GM12878 (cell line): ENCODE measurements at regions not wholly inside any gene's neighbourhood (a gene's known extent, or its start where the extent isn't known, plus 50 kb on each side); places are given as distances from the start of the nearest gene placed in this dataset.

ENCODE experiments used
- ATAC-seq: fragments of 200-7000 bp; cut with Tn5 transposase; 3 replicates; pipeline ENCODE4 v1.9.1; 2020; ENCODE audit warnings: mild to moderate bottlenecking, moderate library complexity
- BruUV-seq: library from RNA; stranded (reverse); fragments of 400-500 nt; replicated peaks from 2 replicates; lab custom pipeline; 2021; lab: Mats Ljungman, UMichigan
- CTCF ChIA-PET: fragments of 300-600 bp; sonication (Branson Sonifier 250); formaldehyde crosslinking; extraction: SDS; loops from one replicate; lab custom pipeline; 2021; ENCODE audit warnings: inconsistent platforms; lab: Yijun Ruan, JAX
- POLR2A ChIA-PET: fragments of 350-600 bp; formaldehyde crosslinking; extraction: SDS; loops from one replicate; lab custom pipeline; 2021; ENCODE audit warnings: inconsistent platforms; lab: Charles Lee
- RAD21 ChIA-PET: fragments of 300-600 bp; sonication (Branson Sonifier 250); formaldehyde crosslinking; loops from one replicate; lab custom pipeline; 2023; ENCODE audit warnings: antibody characterized with exemption; ENCODE audit not compliant: unreplicated experiment; lab: Charles Lee
- SMC1A ChIA-PET: fragments of 300-600 bp; sonication (Branson Sonifier 250); formaldehyde crosslinking; loops from one replicate; lab custom pipeline; 2023; ENCODE audit not compliant: unreplicated experiment, uncharacterized antibody; lab: Charles Lee
- DNase-seq: peaks from one replicate; pipeline ENCODE4 v3.0.0-alpha.2; 2011; ENCODE audit warnings: low read depth, low spot score
- FAIRE-seq: peaks from 3 replicates; lab custom pipeline; 2011; peaks lifted over from hg19 to GRCh38; lab: Jason Lieb, UNC
- H2AFZ ChIP-seq: 2 replicates; pipeline ENCODE4 v1.6.0; 2011; ENCODE audit warnings: low read depth, low read length, control low read depth; ENCODE audit not compliant: control insufficient read depth
- H3K27ac ChIP-seq: 2 replicates; pipeline ENCODE4 v1.5.1; 2011; ENCODE audit warnings: control low read depth; ENCODE audit not compliant: control insufficient read depth, insufficient read depth
- H3K27me3 ChIP-seq, 2 experiments: replicated peaks in 1 of 2; 2 replicates each; pipeline versions ENCODE4 v1.6.0 to v1.6.1; 2011; ENCODE audit warnings: low read length in 1 of 2; ENCODE audit not compliant: control insufficient read depth in 2 of 2, insufficient read depth in 2 of 2
- H3K36me3 ChIP-seq, 2 experiments: 2 replicates each; pipeline ENCODE4 v1.5.1; 2011; ENCODE audit warnings: low read length in 1 of 2; ENCODE audit not compliant: control insufficient read depth in 2 of 2, insufficient read depth in 2 of 2
- H3K4me1 ChIP-seq: 2 replicates; pipeline ENCODE4 v1.6.1; 2011; ENCODE audit warnings: mild to moderate bottlenecking, low read length, moderate library complexity, mixed read lengths; ENCODE audit not compliant: control insufficient read depth, insufficient read depth
- H3K4me2 ChIP-seq: 2 replicates; pipeline ENCODE4 v1.6.0; 2011; ENCODE audit warnings: control low read depth; ENCODE audit not compliant: control insufficient read depth, insufficient read depth
- H3K4me3 ChIP-seq: fragments of 200-600 bp; sonication (generic); 2 replicates; pipeline ENCODE4 v1.5.1; 2016
- H3K79me2 ChIP-seq: 2 replicates; pipeline ENCODE4 v1.6.0; 2011; ENCODE audit warnings: low read length; ENCODE audit not compliant: control insufficient read depth, insufficient read depth
- H3K9ac ChIP-seq: 2 replicates; pipeline ENCODE4 v1.8.0; 2011; ENCODE audit warnings: low read length, control low read depth, mixed read lengths; ENCODE audit not compliant: control insufficient read depth, insufficient read depth
- H3K9me3 ChIP-seq: replicated peaks from 3 replicates; pipeline ENCODE4 v1.5.1; 2011; ENCODE audit warnings: mild to moderate bottlenecking, low read length; ENCODE audit not compliant: control insufficient read depth, insufficient read depth
- H4K20me1 ChIP-seq: 2 replicates; pipeline ENCODE4 v1.6.0; 2011; ENCODE audit not compliant: control insufficient read depth, insufficient read depth
- CREB1 ChIP-seq: IDR thresholded peaks from 2 replicates; pipeline ENCODE4 v1.6.1; 2012; ENCODE audit warnings: low read depth, mild to moderate bottlenecking, inconsistent platforms
- EP300 ChIP-seq, 2 experiments: fragments of 150-350 bp in 1 of 2; IDR thresholded peaks; 2 replicates each; pipeline ENCODE4 v1.6.1; 2011 to 2012; ENCODE audit warnings: low read depth in 2 of 2, low read length in 2 of 2, borderline replicate concordance in 1 of 2, improper control_type of control experiment in 1 of 2, inconsistent platforms in 1 of 2; ENCODE audit not compliant: control insufficient read depth in 1 of 2
- GABPA ChIP-seq: IDR thresholded peaks from 2 replicates; pipeline ENCODE4 v1.6.1; 2014; ENCODE audit warnings: antibody characterized with exemption, low read depth, mild to moderate bottlenecking, inconsistent platforms
- IRF4 ChIP-seq: IDR thresholded peaks from 2 replicates; pipeline ENCODE4 v1.6.1; 2011; ENCODE audit warnings: low read depth, low read length
- MEF2A ChIP-seq: IDR thresholded peaks from 2 replicates; pipeline ENCODE4 v1.6.1; 2011; ENCODE audit warnings: low read depth, mild to moderate bottlenecking, low read length, moderate library complexity; ENCODE audit not compliant: insufficient read depth
- NR2F1 ChIP-seq: fragments of 450-650 bp; conservative IDR thresholded peaks from 2 replicates; pipeline ENCODE4 v1.6.1; 2017; ENCODE audit warnings: mild to moderate bottlenecking
- SIN3A ChIP-seq: IDR thresholded peaks from 2 replicates; pipeline ENCODE4 v1.6.1; 2012; ENCODE audit warnings: low read depth, low read length, improper control_type of control experiment
- SMAD1 ChIP-seq: fragments of 450-650 bp; IDR thresholded peaks from 2 replicates; pipeline ENCODE4 v1.6.1; 2018; ENCODE audit warnings: mild to moderate bottlenecking, low read depth; ENCODE audit not compliant: partially characterized antibody
- WGBS: methylation state at CpG from one replicate; pipeline ENCODE4 v1.1.6; 2016; ENCODE audit warnings: low lambda C conversion rate; ENCODE audit not compliant: insufficient replicate concordance, insufficient coverage; ENCODE audit errors: missing lambda C conversion rate; 5-methylcytosine and 5-hydroxymethylcytosine counted together
- in situ Hi-C: fragments of 300-500 bp; cut with MboI; formaldehyde crosslinking; loops from 9 replicates; pipeline ENCODE4 v1.14.3; 2018; ENCODE audit warnings: mixed read lengths
- intact Hi-C: fragments of 100-400 bp; cut with micrococcal nuclease; formaldehyde crosslinking; loops from one replicate; pipeline ENCODE4 v1.14.2; 2022; ENCODE audit not compliant: unreplicated experiment
- TF ChIP-seq, protein P1 (sequence below): fragments of 450-650 bp; IDR thresholded peaks from 2 replicates; pipeline ENCODE4 v1.6.1; 2014; ENCODE audit warnings: mild to moderate bottlenecking
- TF ChIP-seq, protein P2 (sequence below): IDR thresholded peaks from 2 replicates; pipeline ENCODE4 v1.6.1; 2011; ENCODE audit warnings: mild to moderate bottlenecking, low read depth, low read length, moderate library complexity; ENCODE audit not compliant: insufficient replicate concordance
- TF ChIP-seq, protein P3 (sequence below): IDR thresholded peaks from 2 replicates; pipeline ENCODE4 v1.6.1; 2011; ENCODE audit warnings: borderline replicate concordance, low read depth, mild to moderate bottlenecking, moderate library complexity, mixed read lengths, low read length; ENCODE audit not compliant: insufficient read depth; ENCODE audit errors: extremely low read length
- TF ChIP-seq, protein P4 (sequence below): IDR thresholded peaks from 2 replicates; pipeline ENCODE4 v1.6.1; 2012; ENCODE audit warnings: improper control_type of control experiment, low read depth, low read length; ENCODE audit not compliant: insufficient replicate concordance
- TF ChIP-seq, protein P5 (sequence below): fragments of 150-350 bp; IDR thresholded peaks from 2 replicates; pipeline ENCODE4 v1.6.1; 2014; ENCODE audit warnings: mild to moderate bottlenecking, low read depth, low read length

DNA sequence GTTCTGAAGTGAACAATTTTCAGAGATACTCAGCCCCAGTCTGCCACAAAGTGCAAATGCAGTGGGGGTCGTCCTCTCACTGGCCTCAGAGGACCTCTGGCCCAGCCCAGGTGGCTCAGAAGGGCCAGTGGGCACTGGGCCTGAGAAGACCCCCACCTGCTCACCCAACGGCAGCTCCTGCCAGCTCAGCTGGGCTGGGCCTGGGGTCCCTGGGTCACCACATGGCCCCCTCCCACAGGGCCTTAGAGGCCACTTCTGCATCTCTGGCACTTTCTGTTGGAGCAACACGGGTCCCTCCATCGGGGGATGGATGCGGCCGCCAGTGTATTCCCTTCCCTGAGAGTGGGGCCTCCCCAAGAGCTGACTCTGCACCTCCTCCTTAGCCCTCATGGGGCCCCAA, 262.7 kb upstream of the KCNH8 start (continued):
- TF ChIP-seq, protein P1, sequence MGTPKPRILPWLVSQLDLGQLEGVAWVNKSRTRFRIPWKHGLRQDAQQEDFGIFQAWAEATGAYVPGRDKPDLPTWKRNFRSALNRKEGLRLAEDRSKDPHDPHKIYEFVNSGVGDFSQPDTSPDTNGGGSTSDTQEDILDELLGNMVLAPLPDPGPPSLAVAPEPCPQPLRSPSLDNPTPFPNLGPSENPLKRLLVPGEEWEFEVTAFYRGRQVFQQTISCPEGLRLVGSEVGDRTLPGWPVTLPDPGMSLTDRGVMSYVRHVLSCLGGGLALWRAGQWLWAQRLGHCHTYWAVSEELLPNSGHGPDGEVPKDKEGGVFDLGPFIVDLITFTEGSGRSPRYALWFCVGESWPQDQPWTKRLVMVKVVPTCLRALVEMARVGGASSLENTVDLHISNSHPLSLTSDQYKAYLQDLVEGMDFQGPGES: no peak

DNA sequence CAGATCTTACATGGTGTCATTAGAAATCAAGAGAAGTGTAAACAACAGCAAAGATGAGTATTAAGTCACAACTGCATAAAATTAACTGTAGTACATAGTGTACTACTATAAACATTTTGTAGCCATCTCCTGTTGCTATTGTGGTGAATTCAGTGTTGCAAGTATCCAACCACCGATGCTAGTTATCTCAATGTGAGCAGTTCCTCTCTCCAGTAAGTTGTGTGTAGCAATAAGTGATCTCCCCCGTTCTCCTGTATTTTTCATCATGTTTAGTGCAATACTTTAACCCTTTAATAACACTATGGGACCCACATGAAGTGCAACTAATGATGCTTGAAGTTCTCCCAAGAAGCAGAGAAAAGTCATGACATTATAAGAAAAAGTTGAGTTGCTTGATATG, 264.7 kb upstream of the KCNH8 start:
- Histone ChIP-seq H3K4me2 (no peak overlapping the region), H3K79me2 (no peaks in the 10 kb centered on the region), H3K4me1 (no peaks in the 10 kb centered on the region), H3K9me3 (no peaks in the 10 kb centered on the region), H2AFZ (no peak overlapping the region), H3K27me3 (no peaks in the 10 kb centered on the region), H3K27ac (no peak overlapping the region), H4K20me1 (no peaks in the 10 kb centered on the region), H3K36me3 (no peaks in the 10 kb centered on the region), H3K9ac (no peak overlapping the region), H3K4me3 (no peak overlapping the region)
- ChIA-PET SMC1A (no interaction called here), RAD21 (no interaction called here), CTCF (no interaction called here), POLR2A (no interaction called here)
- in situ Hi-C loops: no loop called here
- no peak for ATAC-seq
- BruUV-seq: no TSS peak
- intact Hi-C loops: no loop called here
- 3% methylated on average over 2 of the region's 2 CpGs for WGBS
- FAIRE-seq: no peak
- no peak for DNase-seq
- TF ChIP-seq NR2F1 (no peak), MEF2A (no peak), EP300 (IDR thresholded peaks at IDR 0.05; ENCODE audit: borderline replicate concordance in 1 of 2, control insufficient read depth in 1 of 2, low read depth in 2 of 2, low read length in 2 of 2) (no peak), CREB1 (no peak), IRF4 (no peak), SMAD1 (no peak), SIN3A (no peak), GABPA (no peak)
- TF ChIP-seq, protein P2, sequence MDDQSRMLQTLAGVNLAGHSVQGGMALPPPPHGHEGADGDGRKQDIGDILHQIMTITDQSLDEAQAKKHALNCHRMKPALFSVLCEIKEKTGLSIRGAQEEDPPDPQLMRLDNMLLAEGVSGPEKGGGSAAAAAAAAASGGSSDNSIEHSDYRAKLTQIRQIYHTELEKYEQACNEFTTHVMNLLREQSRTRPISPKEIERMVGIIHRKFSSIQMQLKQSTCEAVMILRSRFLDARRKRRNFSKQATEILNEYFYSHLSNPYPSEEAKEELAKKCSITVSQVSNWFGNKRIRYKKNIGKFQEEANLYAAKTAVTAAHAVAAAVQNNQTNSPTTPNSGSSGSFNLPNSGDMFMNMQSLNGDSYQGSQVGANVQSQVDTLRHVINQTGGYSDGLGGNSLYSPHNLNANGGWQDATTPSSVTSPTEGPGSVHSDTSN: no peak
- TF ChIP-seq, protein P3, sequence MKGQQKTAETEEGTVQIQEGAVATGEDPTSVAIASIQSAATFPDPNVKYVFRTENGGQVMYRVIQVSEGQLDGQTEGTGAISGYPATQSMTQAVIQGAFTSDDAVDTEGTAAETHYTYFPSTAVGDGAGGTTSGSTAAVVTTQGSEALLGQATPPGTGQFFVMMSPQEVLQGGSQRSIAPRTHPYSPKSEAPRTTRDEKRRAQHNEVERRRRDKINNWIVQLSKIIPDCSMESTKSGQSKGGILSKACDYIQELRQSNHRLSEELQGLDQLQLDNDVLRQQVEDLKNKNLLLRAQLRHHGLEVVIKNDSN: no peak
- TF ChIP-seq, protein P4, sequence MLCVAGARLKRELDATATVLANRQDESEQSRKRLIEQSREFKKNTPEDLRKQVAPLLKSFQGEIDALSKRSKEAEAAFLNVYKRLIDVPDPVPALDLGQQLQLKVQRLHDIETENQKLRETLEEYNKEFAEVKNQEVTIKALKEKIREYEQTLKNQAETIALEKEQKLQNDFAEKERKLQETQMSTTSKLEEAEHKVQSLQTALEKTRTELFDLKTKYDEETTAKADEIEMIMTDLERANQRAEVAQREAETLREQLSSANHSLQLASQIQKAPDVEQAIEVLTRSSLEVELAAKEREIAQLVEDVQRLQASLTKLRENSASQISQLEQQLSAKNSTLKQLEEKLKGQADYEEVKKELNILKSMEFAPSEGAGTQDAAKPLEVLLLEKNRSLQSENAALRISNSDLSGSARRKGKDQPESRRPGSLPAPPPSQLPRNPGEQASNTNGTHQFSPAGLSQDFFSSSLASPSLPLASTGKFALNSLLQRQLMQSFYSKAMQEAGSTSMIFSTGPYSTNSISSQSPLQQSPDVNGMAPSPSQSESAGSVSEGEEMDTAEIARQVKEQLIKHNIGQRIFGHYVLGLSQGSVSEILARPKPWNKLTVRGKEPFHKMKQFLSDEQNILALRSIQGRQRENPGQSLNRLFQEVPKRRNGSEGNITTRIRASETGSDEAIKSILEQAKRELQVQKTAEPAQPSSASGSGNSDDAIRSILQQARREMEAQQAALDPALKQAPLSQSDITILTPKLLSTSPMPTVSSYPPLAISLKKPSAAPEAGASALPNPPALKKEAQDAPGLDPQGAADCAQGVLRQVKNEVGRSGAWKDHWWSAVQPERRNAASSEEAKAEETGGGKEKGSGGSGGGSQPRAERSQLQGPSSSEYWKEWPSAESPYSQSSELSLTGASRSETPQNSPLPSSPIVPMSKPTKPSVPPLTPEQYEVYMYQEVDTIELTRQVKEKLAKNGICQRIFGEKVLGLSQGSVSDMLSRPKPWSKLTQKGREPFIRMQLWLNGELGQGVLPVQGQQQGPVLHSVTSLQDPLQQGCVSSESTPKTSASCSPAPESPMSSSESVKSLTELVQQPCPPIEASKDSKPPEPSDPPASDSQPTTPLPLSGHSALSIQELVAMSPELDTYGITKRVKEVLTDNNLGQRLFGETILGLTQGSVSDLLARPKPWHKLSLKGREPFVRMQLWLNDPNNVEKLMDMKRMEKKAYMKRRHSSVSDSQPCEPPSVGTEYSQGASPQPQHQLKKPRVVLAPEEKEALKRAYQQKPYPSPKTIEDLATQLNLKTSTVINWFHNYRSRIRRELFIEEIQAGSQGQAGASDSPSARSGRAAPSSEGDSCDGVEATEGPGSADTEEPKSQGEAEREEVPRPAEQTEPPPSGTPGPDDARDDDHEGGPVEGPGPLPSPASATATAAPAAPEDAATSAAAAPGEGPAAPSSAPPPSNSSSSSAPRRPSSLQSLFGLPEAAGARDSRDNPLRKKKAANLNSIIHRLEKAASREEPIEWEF: no peak
- TF ChIP-seq, protein P5, sequence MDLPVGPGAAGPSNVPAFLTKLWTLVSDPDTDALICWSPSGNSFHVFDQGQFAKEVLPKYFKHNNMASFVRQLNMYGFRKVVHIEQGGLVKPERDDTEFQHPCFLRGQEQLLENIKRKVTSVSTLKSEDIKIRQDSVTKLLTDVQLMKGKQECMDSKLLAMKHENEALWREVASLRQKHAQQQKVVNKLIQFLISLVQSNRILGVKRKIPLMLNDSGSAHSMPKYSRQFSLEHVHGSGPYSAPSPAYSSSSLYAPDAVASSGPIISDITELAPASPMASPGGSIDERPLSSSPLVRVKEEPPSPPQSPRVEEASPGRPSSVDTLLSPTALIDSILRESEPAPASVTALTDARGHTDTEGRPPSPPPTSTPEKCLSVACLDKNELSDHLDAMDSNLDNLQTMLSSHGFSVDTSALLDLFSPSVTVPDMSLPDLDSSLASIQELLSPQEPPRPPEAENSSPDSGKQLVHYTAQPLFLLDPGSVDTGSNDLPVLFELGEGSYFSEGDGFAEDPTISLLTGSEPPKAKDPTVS: no peak
